GM23338 (cell line): ENCODE measurements at regions not wholly inside any gene's neighbourhood (a gene's known extent, or its start where the extent isn't known, plus 50 kb on each side); places are given as distances from the start of the nearest gene placed in this dataset.

Source experiments
- ATAC-seq: fragments of 200-7000 bp; cut with Tn5 transposase; 3 replicates; pipeline ENCODE4 v1.9.1; 2020
- DNase-seq: peaks from one replicate; pipeline ENCODE4 v3.0.0-alpha.2; 2015; ENCODE audit warnings: low spot score
- H2AFZ ChIP-seq: fragments of 200-600 bp; sonication (generic); 2 replicates; pipeline ENCODE4 v1.8.0; 2016; ENCODE audit warnings: antibody characterized with exemption, mild to moderate bottlenecking, moderate library complexity
- H3F3A ChIP-seq: fragments of 200-600 bp; sonication (generic); replicated peaks from 2 replicates; pipeline ENCODE4 v1.8.0; 2017; ENCODE audit warnings: antibody characterized with exemption, mixed run types, low read depth
- H3K27ac ChIP-seq: fragments of 200-600 bp; sonication (generic); 2 replicates; pipeline ENCODE4 v1.6.1; 2016; ENCODE audit warnings: low read depth
- H3K27me3 ChIP-seq: fragments of 200-600 bp; sonication (generic); 2 replicates; pipeline ENCODE4 v1.8.0; 2016; ENCODE audit warnings: mild to moderate bottlenecking, mixed run types, moderate library complexity; ENCODE audit not compliant: insufficient read depth
- H3K36me3 ChIP-seq: fragments of 200-600 bp; sonication (generic); 2 replicates; pipeline ENCODE4 v1.8.0; 2016; ENCODE audit warnings: mild to moderate bottlenecking; ENCODE audit not compliant: insufficient read depth
- H3K4me1 ChIP-seq: fragments of 200-600 bp; sonication (generic); 2 replicates; pipeline ENCODE4 v1.8.0; 2016; ENCODE audit warnings: mild to moderate bottlenecking, moderate library complexity; ENCODE audit not compliant: insufficient read depth
- H3K4me2 ChIP-seq: fragments of 200-600 bp; sonication (generic); 2 replicates; pipeline ENCODE4 v1.7.1; 2017; ENCODE audit warnings: mixed run types
- H3K4me3 ChIP-seq: fragments of 200-600 bp; sonication (generic); 2 replicates; pipeline ENCODE4 v1.6.1; 2016; ENCODE audit warnings: mixed run types
- H3K79me2 ChIP-seq: fragments of 200-600 bp; sonication (generic); replicated peaks from 2 replicates; pipeline ENCODE4 v1.8.0; 2017; ENCODE audit warnings: mild to moderate bottlenecking; ENCODE audit not compliant: insufficient read depth
- H3K9me2 ChIP-seq: fragments of 200-600 bp; sonication (generic); 2 replicates; pipeline ENCODE4 v1.8.0; 2017; ENCODE audit not compliant: insufficient read depth
- H4K20me1 ChIP-seq: fragments of 200-600 bp; sonication (generic); replicated peaks from 2 replicates; pipeline ENCODE4 v1.8.0; 2017; ENCODE audit warnings: mild to moderate bottlenecking; ENCODE audit not compliant: insufficient read depth
- H3K27ac Mint-ChIP-seq: 2 replicates; pipeline ENCODE4 v1.8.0; 2020; ENCODE audit warnings: inconsistent platforms, mild to moderate bottlenecking, moderate library complexity, mixed read lengths
- H3K27me3 Mint-ChIP-seq: 3 replicates; pipeline ENCODE4 v1.8.0; 2022; ENCODE audit warnings: low read depth, mild to moderate bottlenecking, moderate library complexity, mixed read lengths, inconsistent platforms; ENCODE audit not compliant: insufficient read depth, poor library complexity
- H3K36me3 Mint-ChIP-seq: 3 replicates; pipeline ENCODE4 v1.8.0; 2021; ENCODE audit warnings: low read depth, mild to moderate bottlenecking, inconsistent platforms, moderate library complexity, mixed read lengths
- H3K4me1 Mint-ChIP-seq: 3 replicates; pipeline ENCODE4 v1.8.0; 2020; ENCODE audit warnings: mild to moderate bottlenecking, inconsistent platforms, mixed read lengths
- H3K4me3 Mint-ChIP-seq: 3 replicates; pipeline ENCODE4 v1.8.0; 2021; ENCODE audit warnings: moderate library complexity, mild to moderate bottlenecking, inconsistent platforms, mixed read lengths
- H3K9me3 Mint-ChIP-seq: 3 replicates; pipeline ENCODE4 v1.8.0; 2020; ENCODE audit warnings: moderate library complexity, mild to moderate bottlenecking, inconsistent platforms, mixed read lengths
- CREB1 ChIP-seq: fragments of 250-450 bp; sonication (Bioruptor Pico); IDR thresholded peaks from 2 replicates; pipeline ENCODE4 v1.5.0; 2020; ENCODE audit warnings: low read depth, mild to moderate bottlenecking, moderate library complexity
- CTCF ChIP-seq, 2 experiments: fragments of 200-600 bp in 1 of 2; sonication (generic) in 1 of 2; conservative IDR thresholded peaks; 2 replicates each; pipeline versions ENCODE4 v1.5.1 to v1.6.1; 2016 to 2017; ENCODE audit warnings: antibody characterized with exemption in 2 of 2, low read depth in 2 of 2, mild to moderate bottlenecking in 2 of 2, moderate library complexity in 1 of 2
- NANOG ChIP-seq: IDR thresholded peaks from 2 replicates; pipeline ENCODE4 v1.6.1; 2016; ENCODE audit warnings: antibody characterized with exemption, borderline replicate concordance
- ZNF114 ChIP-seq: fragments of 250-450 bp; sonication (Bioruptor Pico); IDR thresholded peaks from 2 replicates; pipeline ENCODE4 v1.5.0; 2020; ENCODE audit warnings: mild to moderate bottlenecking, moderate library complexity
- ZNF331 ChIP-seq: fragments of 250-450 bp; sonication (Bioruptor Pico); IDR thresholded peaks from 2 replicates; pipeline ENCODE4 v1.5.0; 2020; ENCODE audit warnings: low read depth, mild to moderate bottlenecking, moderate library complexity
- ZNF462 ChIP-seq: fragments of 250-450 bp; sonication (Bioruptor Pico); IDR thresholded peaks from 2 replicates; pipeline ENCODE4 v1.5.0; 2020; ENCODE audit warnings: mild to moderate bottlenecking, moderate library complexity

- no peak for TF ChIP-seq ZNF462 (CRISPR knock-in tag)
- TF ChIP-seq NANOG: no peak
- no peak for TF ChIP-seq CREB1
These were observed 226.4 kb downstream of the PIK3C3 start (continued) for GRCh38 chr18:42181474-42181873.

- Mint-ChIP-seq H3K27ac (no peak overlapping the region), H3K27me3 (no peaks in the 10 kb centered on the region), H3K9me3 (peaks cover 3% of the 10 kb centered on the region; the same call in 2 of the 3 replicates), H3K36me3 (no peaks in the 10 kb centered on the region), H3K4me1 (no peaks in the 10 kb centered on the region), H3K4me3 (no peak overlapping the region)
- ATAC-seq (no peak), DNase-seq (no peak)
- no peaks in the 10 kb centered on the region for H3K36me3 ChIP-seq
- TF ChIP-seq ZNF114 (CRISPR knock-in tag): no peak
- TF ChIP-seq ZNF331 (CRISPR knock-in tag): no peak
- TF ChIP-seq NANOG: no peak
- no peak for TF ChIP-seq CTCF (conservative IDR thresholded peaks at IDR 0.05; ENCODE audit: low read depth in 2 of 2)
- H3K27ac ChIP-seq: no peak overlapping the region
- no peaks in the 10 kb centered on the region for H3F3A ChIP-seq
- H2AFZ ChIP-seq: no peak overlapping the region; the same call in 1 of the 2 replicates
- H3K27me3 ChIP-seq: no peaks in the 10 kb centered on the region
- H3K9me2 ChIP-seq: 0 out of 2 replicates have a peak, but pooled peaks cover 5% of the 10 kb centered on the region
- no peak overlapping the region for H3K4me2 ChIP-seq
- H3K4me3 ChIP-seq: no peak overlapping the region
- no peaks in the 10 kb centered on the region for H3K79me2 ChIP-seq
- H3K4me1 ChIP-seq: no peaks in the 10 kb centered on the region
- H4K20me1 ChIP-seq: no peaks in the 10 kb centered on the region
These were observed 228.0 kb downstream of the PIK3C3 start for GRCh38 chr18:42182728-42183700.
